AG09309 (cell line): ENCODE measurements at regions not wholly inside any gene's neighbourhood (a gene's known extent, or its start where the extent isn't known, plus 50 kb on each side); places are given as distances from the start of the nearest gene placed in this dataset.

Experiments used
- DNase-seq: peaks from one replicate; pipeline ENCODE4 v3.0.0-alpha.2; 2010; ENCODE audit warnings: low read depth
- H3K4me3 ChIP-seq: 2 replicates; pipeline ENCODE4 v1.5.1; 2011; ENCODE audit warnings: mild to moderate bottlenecking, low read depth, low read length, moderate library complexity; ENCODE audit not compliant: control insufficient read depth
- TF ChIP-seq, protein P1 (sequence below): IDR thresholded peaks from 2 replicates; pipeline ENCODE4 v1.5.1; 2011; ENCODE audit warnings: mild to moderate bottlenecking, low read depth, low read length, inconsistent platforms; ENCODE audit not compliant: insufficient read depth, control insufficient read depth; ENCODE audit errors: missing control alignments

DNA sequence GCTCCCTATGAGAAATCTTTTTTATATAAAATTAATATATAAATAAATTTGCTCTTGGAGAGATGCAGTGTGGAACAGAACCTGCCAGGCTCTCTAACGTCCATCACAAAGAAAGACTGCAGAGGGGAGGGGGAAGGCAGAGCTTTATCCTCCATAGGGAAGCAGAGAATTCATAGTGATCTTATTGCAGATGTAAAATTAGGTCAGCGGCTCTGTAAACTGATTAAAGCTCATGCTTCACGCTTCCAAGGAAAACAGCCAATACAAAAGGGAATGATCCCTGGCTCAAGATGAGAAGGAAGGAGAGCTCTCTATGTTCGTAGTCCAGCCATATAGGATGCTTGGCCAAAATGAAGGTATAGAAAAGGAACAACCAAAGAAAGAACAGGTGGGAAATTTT lies 532.3 kb upstream of the PSMD7 start:
- TF ChIP-seq, protein P1, sequence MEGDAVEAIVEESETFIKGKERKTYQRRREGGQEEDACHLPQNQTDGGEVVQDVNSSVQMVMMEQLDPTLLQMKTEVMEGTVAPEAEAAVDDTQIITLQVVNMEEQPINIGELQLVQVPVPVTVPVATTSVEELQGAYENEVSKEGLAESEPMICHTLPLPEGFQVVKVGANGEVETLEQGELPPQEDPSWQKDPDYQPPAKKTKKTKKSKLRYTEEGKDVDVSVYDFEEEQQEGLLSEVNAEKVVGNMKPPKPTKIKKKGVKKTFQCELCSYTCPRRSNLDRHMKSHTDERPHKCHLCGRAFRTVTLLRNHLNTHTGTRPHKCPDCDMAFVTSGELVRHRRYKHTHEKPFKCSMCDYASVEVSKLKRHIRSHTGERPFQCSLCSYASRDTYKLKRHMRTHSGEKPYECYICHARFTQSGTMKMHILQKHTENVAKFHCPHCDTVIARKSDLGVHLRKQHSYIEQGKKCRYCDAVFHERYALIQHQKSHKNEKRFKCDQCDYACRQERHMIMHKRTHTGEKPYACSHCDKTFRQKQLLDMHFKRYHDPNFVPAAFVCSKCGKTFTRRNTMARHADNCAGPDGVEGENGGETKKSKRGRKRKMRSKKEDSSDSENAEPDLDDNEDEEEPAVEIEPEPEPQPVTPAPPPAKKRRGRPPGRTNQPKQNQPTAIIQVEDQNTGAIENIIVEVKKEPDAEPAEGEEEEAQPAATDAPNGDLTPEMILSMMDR = no peak
- no peak for DNase-seq
- no peak overlapping the region for H3K4me3 ChIP-seq

DNA sequence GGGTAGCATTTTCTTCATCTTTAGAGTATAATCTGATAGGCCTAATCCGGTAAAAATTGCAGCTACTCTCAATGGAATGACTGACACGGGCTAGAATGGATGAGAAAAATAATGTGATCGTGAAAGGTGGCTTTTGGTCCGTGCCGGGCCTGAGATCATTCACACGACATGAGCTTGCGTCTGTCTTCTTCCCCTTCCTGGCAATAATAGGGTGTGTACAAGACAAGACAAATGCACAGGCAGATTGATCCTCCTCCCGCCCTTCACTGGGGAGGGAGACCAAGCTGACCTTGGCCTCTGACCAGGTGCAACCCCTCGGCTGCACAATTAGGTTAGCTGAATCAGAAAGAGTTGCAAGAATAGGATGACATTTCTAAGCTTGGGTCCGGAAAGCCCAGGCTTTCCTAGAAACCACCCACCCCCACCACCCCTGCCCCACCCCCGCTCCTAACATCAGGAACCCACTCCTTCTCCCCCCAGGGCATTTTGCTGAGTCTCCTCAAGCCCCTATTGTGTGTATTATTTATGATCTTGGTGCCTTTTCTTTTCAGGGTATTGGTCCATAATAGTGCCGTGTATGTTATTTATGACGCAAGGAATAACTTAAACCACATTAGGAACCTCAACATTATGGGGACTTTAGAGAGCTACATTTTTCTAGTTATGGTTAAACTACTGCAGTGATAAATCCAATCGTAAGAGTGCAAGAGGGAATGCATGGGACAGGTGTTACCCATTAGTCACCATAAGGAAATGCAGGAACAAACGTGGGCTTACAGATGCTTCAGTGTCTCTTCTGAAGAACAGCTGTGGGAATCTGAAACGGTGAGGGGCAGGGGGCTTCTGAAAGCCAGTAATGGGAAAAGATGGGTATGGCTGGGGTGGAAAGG lies 540.1 kb upstream of the PSMD7 start:
- no peak for DNase-seq
- no peak overlapping the region for H3K4me3 ChIP-seq
- TF ChIP-seq, protein P1 = no peak

DNA sequence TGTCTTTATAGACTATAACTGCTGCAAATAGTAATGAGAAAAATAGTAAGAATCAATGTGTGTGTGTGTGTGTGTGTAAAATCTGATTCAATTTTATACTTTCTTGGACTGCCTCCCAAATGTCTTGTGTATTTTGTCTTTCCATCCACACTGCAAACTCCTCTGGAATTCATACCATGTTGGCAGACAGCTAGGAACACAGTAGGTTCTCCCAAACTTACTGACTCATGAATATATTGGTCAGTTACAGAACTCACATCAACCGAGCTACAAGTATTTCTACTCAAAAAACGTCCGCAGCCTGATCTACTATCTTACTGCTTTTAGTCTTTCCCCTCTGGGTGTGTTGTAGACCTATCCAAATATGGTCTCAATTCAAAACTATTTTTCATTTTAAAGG lies 542.7 kb upstream of the PSMD7 start:
- TF ChIP-seq, protein P1 = no peak
- DNase-seq = no peak
- no peak overlapping the region for H3K4me3 ChIP-seq

DNA sequence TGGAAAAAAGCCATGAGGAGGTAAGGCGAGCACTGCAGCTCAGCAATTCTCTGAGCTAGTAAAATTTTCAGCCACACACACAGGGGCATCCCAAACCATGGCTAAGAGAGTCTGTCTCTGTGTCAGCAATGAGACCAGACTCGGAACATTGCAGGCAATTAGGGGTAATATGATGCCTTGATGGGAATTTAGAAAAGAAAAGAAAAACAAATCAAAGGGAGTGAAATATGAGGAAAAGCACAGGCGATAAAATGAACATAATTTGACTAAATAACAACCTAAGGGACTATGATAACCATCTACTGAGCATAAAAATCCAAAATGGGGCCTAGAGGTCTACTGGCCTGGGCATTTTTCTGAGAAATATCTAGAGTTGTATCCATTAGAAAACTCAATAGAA lies 546.0 kb upstream of the PSMD7 start:
- TF ChIP-seq, protein P1 = no peak
- DNase-seq = no peak
- H3K4me3 ChIP-seq = no peak overlapping the region

DNA sequence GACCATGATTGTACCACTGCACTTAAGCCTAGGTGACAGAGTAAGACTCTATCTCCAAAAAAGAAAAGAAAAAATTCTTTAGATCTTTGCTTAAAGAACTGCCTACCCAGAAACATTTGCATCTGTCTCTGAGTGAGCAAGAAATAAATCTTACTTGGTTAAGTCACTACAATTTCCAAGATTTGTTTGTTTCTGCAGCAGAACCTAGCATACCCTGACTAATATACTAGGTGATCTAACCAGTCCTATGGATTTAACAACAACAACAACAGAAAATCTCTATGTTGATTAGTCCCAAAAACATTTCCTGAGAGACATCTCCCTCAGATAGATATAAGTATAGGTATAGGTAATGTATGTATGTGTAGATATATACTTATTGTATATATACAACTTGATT lies 549.3 kb upstream of the PSMD7 start:
- no peak overlapping the region for H3K4me3 ChIP-seq
- TF ChIP-seq, protein P1 = no peak
- no peak for DNase-seq

DNA sequence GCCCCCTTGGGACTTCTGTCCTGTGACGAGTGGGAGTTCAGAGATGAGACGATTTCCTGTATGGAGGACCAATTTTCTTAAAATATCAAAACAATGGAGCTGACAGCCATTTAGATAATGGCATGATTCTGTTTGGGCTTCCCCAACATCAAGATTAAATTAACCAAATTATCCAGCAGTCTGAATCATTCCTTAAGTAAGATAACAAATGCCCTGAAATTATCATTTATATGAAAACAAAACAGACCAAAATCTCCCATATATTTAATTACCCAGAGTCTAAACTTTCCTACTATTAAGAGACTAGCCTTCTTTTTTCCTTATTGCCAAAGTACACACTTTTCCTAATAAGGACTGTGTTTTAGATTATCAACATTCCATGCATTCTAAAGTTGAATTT lies 550.1 kb upstream of the PSMD7 start:
- H3K4me3 ChIP-seq = no peak overlapping the region
- TF ChIP-seq, protein P1 = no peak
- no peak for DNase-seq
